ENCODE measurements at regions not wholly inside any gene's neighbourhood (a gene's known extent, or its start where the extent isn't known, plus 50 kb on each side); places are given as distances from the start of the nearest gene placed in this dataset.
"Not testable (repeated sequence)": the region's sequence is repeated elsewhere in the genome, so short reads cannot be mapped to it uniquely, and the experiment has no call there.

DNA sequence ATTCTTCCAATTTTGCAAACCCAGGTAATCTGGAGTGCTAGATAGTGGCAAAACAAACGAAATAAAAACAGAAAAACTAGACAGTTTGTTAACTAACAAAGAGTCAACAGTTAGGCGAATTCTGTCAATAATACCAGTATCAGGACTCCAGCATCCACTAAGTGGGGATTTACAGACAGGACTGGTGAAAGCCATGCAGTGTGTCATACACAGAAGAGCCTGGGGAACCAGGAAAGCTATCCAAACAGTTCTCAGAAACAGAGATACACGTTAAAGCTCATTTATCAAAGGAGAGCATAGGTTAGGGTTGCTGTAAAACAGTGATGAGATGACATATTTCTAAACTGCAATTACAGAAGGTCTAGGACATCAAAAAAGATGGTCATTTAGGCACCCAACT, 203.7 kb upstream of the KIF2B start:
- no peak for DNase-seq
- Mint-ChIP-seq H3K9me3 (no peaks in the 10 kb centered on the region), H3K27ac (no peak overlapping the region), H3K4me1 (no peaks in the 10 kb centered on the region), H3K36me3 (no peaks in the 10 kb centered on the region), H3K4me3 (no peak overlapping the region), H3K27me3 (no peaks in the 10 kb centered on the region)
- CTCF ChIA-PET: no interaction called here

- H3K27ac Mint-ChIP-seq, H3K9me3 Mint-ChIP-seq, H3K4me3 Mint-ChIP-seq, H3K27me3 Mint-ChIP-seq, H3K36me3 Mint-ChIP-seq, DNase-seq, CTCF ChIA-PET, H3K4me1 Mint-ChIP-seq: not testable (repeated sequence)
Observed at GRCh38 chr17:53608208-53608607, 214.5 kb upstream of the KIF2B start.

DNA sequence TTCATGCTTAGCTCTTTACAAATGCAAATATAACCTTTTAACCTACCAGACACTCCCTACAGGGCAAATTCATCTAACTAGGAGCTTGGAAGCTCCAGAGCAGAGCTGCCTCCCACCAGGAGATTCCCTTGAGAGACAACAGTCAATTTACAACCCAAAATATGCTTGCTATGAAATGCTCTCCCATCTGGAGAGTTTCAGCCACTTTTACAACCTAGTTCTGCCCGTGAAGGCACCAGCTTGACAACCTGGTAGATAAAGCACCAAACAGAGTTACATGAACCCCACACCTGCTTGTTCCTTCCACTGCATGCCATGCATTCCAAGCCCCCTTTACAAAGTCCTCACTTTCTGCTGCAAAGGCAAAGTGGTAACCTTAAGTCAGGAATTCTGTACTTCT, 215.3 kb upstream of the KIF2B start:
- no peaks in the 10 kb centered on the region for H3K27me3 Mint-ChIP-seq
- no peaks in the 10 kb centered on the region for H3K4me1 Mint-ChIP-seq
- DNase-seq: no peak
- no peaks in the 10 kb centered on the region for H3K36me3 Mint-ChIP-seq
- CTCF ChIA-PET: no interaction called here
- H3K9me3 Mint-ChIP-seq: peaks cover 12% of the 10 kb centered on the region
- H3K27ac Mint-ChIP-seq: no peak overlapping the region
- H3K4me3 Mint-ChIP-seq: no peak overlapping the region

DNA sequence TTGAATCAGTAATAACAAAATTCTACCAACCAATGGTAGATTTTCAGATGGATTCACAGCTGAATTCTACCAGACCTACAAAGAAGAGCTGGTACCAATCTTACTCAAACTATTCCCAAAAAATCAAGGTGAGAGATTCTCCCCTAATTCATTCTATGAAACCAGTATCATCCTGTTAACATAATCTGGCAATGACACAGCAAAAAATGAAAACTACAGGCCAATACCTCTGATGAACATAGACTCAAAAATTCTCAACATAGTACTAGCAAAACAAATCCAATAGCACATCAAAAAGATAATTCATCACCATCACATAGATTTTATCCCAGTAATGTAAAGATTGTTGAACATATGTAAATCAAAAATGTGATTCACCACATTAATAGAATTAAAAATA, 234.4 kb upstream of the KIF2B start:
- Mint-ChIP-seq H3K4me3 (no peak overlapping the region), H3K9me3 (peaks cover 12% of the 10 kb centered on the region), H3K27me3 (no peaks in the 10 kb centered on the region), H3K27ac (no peak overlapping the region), H3K4me1 (no peaks in the 10 kb centered on the region), H3K36me3 (no peaks in the 10 kb centered on the region)
- CTCF ChIA-PET: no interaction called here
- no peak for DNase-seq

- Mint-ChIP-seq H3K27me3 (no peaks in the 10 kb centered on the region), H3K4me1 (no peaks in the 10 kb centered on the region), H3K36me3 (no peaks in the 10 kb centered on the region), H3K9me3 (peaks cover 4% of the 10 kb centered on the region), H3K4me3 (no peak overlapping the region), H3K27ac (no peak overlapping the region)
- CTCF ChIA-PET: no interaction called here
- no peak for DNase-seq
Observed at GRCh38 chr17:53574038-53574437, 248.7 kb upstream of the KIF2B start.

GRCh38 chr17:53571342-53571741, 251.4 kb upstream of the KIF2B start:
- DNase-seq: no peak
- Mint-ChIP-seq H3K4me1 (no peaks in the 10 kb centered on the region), H3K4me3 (no peak overlapping the region), H3K36me3 (no peaks in the 10 kb centered on the region), H3K9me3 (peaks cover 4% of the 10 kb centered on the region), H3K27ac (no peak overlapping the region), H3K27me3 (no peaks in the 10 kb centered on the region)
- CTCF ChIA-PET: no interaction called here

- no peak overlapping the region for H3K4me3 Mint-ChIP-seq
- DNase-seq: no peak
- H3K4me1 Mint-ChIP-seq: no peaks in the 10 kb centered on the region
- no peaks in the 10 kb centered on the region for H3K36me3 Mint-ChIP-seq
- H3K27me3 Mint-ChIP-seq: no peaks in the 10 kb centered on the region
- CTCF ChIA-PET: no interaction called here
- peaks cover 6% of the 10 kb centered on the region for H3K9me3 Mint-ChIP-seq
- H3K27ac Mint-ChIP-seq: no peak overlapping the region
Observed at GRCh38 chr17:53570731-53571130, 252.0 kb upstream of the KIF2B start.

DNA sequence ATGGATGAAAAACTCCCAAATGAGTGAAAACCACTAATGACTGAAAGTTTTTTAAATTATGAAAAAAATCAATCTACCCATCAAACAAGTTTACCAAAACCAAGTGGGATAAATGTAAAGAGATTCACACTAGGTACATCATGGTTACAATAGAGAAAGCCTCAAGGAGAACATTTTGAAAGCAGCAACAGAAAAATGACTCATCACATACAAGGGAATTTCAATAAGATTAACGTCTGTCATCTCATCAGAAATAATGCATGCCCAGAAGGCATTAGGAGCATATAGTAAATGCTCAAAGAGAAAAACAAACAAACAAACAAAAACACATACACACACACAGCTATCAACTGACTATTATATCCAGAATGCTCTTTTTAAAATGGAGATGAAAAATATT, 261.8 kb upstream of the KIF2B start:
- peaks cover 6% of the 10 kb centered on the region for H3K9me3 Mint-ChIP-seq
- no peaks in the 10 kb centered on the region for H3K4me1 Mint-ChIP-seq
- H3K27me3 Mint-ChIP-seq: no peaks in the 10 kb centered on the region
- H3K4me3 Mint-ChIP-seq: no peak overlapping the region
- no peak overlapping the region for H3K27ac Mint-ChIP-seq
- H3K36me3 Mint-ChIP-seq: no peaks in the 10 kb centered on the region
- CTCF ChIA-PET: no interaction called here
- DNase-seq: no peak

GRCh38 chr17:53548252-53548651, 274.5 kb upstream of the KIF2B start:
- H3K27ac Mint-ChIP-seq: no peak overlapping the region
- peaks cover 4% of the 10 kb centered on the region for H3K9me3 Mint-ChIP-seq

DNA sequence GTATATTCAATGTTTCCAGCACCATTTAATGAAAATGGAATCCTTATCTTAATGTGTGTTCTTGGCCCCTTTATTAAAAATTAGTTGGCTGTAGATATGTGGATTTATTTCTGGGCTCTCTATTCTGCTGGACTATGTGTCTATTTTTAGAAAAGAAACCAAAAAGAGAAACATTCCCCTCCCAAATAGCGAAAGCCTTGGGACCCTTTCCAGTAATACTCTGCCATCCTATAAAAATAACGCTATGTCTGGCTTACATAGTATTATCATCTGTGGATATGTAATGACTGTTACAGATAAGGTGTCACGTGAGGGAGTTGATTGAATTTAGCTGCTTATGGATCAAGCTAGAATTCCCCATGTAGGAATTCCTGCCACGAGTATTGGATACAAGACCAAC, 279.3 kb upstream of the KIF2B start:
- no peaks in the 10 kb centered on the region for H3K4me1 Mint-ChIP-seq
- DNase-seq: no peak
- no peak overlapping the region for H3K27ac Mint-ChIP-seq
- no peaks in the 10 kb centered on the region for H3K36me3 Mint-ChIP-seq
- H3K9me3 Mint-ChIP-seq: peaks cover 4% of the 10 kb centered on the region
- no peaks in the 10 kb centered on the region for H3K27me3 Mint-ChIP-seq
- H3K4me3 Mint-ChIP-seq: no peak overlapping the region
- CTCF ChIA-PET: no interaction called here

More at GRCh38 chr17:53548252-53548651, 274.5 kb upstream of the KIF2B start:
- Mint-ChIP-seq H3K4me1 (no peaks in the 10 kb centered on the region), H3K27me3 (no peaks in the 10 kb centered on the region), H3K4me3 (no peak overlapping the region), H3K36me3 (no peaks in the 10 kb centered on the region)
- no peak for DNase-seq
- CTCF ChIA-PET: no interaction called here

GRCh38 chr17:53538129-53538617, 284.6 kb upstream of the KIF2B start:
- Mint-ChIP-seq H3K4me1 (no peaks in the 10 kb centered on the region), H3K9me3 (peaks cover 2% of the 10 kb centered on the region), H3K27me3 (no peaks in the 10 kb centered on the region), H3K36me3 (no peaks in the 10 kb centered on the region), H3K27ac (no peak overlapping the region), H3K4me3 (no peak overlapping the region)
- DNase-seq: no peak
- CTCF ChIA-PET: no interaction called here

DNA sequence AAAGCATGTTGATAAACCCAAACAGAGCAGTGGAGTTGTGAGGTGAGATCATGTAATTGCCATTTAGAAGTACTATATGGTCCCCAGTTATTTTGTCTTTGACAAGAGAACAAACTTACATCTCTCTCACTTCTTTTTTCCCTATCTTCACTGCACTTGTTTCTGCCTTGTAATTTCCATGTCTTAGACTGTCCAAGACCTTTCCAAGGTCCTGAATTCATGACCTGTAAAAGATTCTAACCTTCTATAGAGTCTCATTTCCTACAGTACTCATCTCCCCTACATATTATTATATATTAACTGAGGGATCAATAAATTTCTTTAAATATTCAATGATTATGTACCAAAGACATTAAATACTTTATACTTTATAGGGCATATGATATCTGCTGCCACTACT, 295.3 kb upstream of the KIF2B start:
- Mint-ChIP-seq H3K36me3 (no peaks in the 10 kb centered on the region), H3K4me3 (no peak overlapping the region), H3K4me1 (no peaks in the 10 kb centered on the region), H3K27me3 (no peaks in the 10 kb centered on the region), H3K27ac (no peak overlapping the region), H3K9me3 (peaks cover 3% of the 10 kb centered on the region)
- CTCF ChIA-PET: no interaction called here
- no peak for DNase-seq

DNA sequence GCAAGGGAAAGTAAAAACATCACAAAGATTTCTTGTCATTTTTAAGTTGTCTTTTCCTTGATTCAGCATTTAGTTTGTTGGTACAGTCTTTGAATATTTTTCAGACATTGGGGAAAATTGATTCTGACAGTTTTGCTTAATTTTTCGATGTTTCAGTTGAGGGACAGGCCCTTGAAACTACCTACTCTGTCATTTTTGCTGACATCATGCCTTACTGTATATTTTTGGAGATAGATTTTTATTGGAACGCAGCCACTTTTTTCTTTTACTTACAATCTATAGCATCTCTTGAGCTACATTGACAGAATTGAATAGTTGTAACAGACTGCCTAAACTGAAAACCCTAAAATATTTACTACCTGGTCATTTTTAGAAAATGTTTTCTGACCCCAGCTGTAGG, 297.1 kb upstream of the KIF2B start:
- no peak for DNase-seq
- H3K4me1 Mint-ChIP-seq: no peaks in the 10 kb centered on the region
- CTCF ChIA-PET: no interaction called here
- H3K27me3 Mint-ChIP-seq: no peaks in the 10 kb centered on the region
- H3K36me3 Mint-ChIP-seq: no peaks in the 10 kb centered on the region
- no peak overlapping the region for H3K27ac Mint-ChIP-seq
- peaks cover 4% of the 10 kb centered on the region for H3K9me3 Mint-ChIP-seq
- no peak overlapping the region for H3K4me3 Mint-ChIP-seq

GRCh38 chr17:53516636-53517035, 306.1 kb upstream of the KIF2B start:
- H3K4me1 Mint-ChIP-seq: no peaks in the 10 kb centered on the region
- CTCF ChIA-PET: no interaction called here
- DNase-seq: no peak
- H3K4me3 Mint-ChIP-seq: no peak overlapping the region
- no peaks in the 10 kb centered on the region for H3K36me3 Mint-ChIP-seq
- H3K27me3 Mint-ChIP-seq: no peaks in the 10 kb centered on the region
- no peak overlapping the region for H3K27ac Mint-ChIP-seq
- H3K9me3 Mint-ChIP-seq: peaks cover 11% of the 10 kb centered on the region

DNA sequence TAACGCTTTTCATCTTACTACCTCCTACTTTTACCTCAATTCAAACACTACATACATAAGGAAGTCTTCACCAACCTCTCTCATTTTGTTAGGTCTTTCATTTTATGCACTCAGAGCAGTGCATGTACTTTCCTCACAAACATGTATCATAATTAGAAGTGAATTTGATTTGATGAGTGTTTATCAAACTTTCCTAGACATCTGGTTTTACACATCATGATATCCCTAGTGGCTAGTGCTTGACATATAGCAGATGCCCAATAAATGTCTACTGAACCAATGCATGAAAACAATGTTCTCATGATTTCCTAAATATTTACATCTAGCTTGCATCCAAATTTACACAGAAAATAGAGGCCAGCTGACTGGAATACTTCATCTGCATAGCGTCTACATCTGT, 323.4 kb upstream of the KIF2B start:
- no peaks in the 10 kb centered on the region for H3K4me1 Mint-ChIP-seq
- H3K27me3 Mint-ChIP-seq: no peaks in the 10 kb centered on the region
- CTCF ChIA-PET: no interaction called here
- H3K9me3 Mint-ChIP-seq: peaks cover 3% of the 10 kb centered on the region
- no peaks in the 10 kb centered on the region for H3K36me3 Mint-ChIP-seq
- no peak overlapping the region for H3K27ac Mint-ChIP-seq
- H3K4me3 Mint-ChIP-seq: no peak overlapping the region
- DNase-seq: no peak

DNA sequence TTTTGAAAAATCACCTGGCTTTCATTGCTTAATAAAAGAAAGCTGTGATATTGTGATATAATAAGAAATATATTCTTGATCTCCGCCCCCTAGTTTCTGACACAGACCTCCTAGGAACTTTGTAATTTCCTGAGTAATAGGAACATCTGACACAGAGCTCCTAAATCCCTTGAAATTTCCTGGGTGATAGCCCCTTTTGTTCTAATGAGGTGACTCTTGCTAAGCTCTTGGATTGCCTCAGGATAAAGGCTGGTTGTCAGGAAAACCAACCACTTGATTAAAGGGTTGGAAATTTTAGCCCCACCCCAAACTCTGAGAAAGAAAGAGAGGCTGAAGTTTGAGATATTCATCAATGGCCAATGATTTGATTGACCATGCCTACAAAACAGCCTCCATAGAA, 326.4 kb upstream of the KIF2B start:
- H3K27ac Mint-ChIP-seq: no peak overlapping the region
- H3K36me3 Mint-ChIP-seq: no peaks in the 10 kb centered on the region
- CTCF ChIA-PET: no interaction called here
- no peak for DNase-seq
- peaks cover 6% of the 10 kb centered on the region for H3K9me3 Mint-ChIP-seq
- H3K4me3 Mint-ChIP-seq: no peak overlapping the region
- H3K27me3 Mint-ChIP-seq: no peaks in the 10 kb centered on the region
- no peaks in the 10 kb centered on the region for H3K4me1 Mint-ChIP-seq
